ENCODE measurements at regions not wholly inside any gene's neighbourhood (a gene's known extent, or its start where the extent isn't known, plus 50 kb on each side); places are given as distances from the start of the nearest gene placed in this dataset.

GRCh38 chr14:50041980-50042379 is 74.4 kb downstream of the VCPKMT start:
- H3K4me1 Mint-ChIP-seq (ENCODE audit: low read depth): peaks cover 86% of the 10 kb centered on the region
- no peak overlapping the region for H3K4me3 Mint-ChIP-seq
- no peak overlapping the region for H3K27ac Mint-ChIP-seq
- DNase-seq (no peak), ATAC-seq (replicated peaks in 1 of 2) (no peak)
- H3K27me3 Mint-ChIP-seq (ENCODE audit: low read depth): no peaks in the 10 kb centered on the region
- H3K9me3 Mint-ChIP-seq: peaks cover 2 to 6% of the 10 kb centered on the region in 2 donors
- H3K36me3 Mint-ChIP-seq (ENCODE audit: insufficient read depth in 2 of 2): peaks cover 20 to 31% of the 10 kb centered on the region in 2 donors

- Mint-ChIP-seq H3K27me3 (ENCODE audit: low read depth) (no peaks in the 10 kb centered on the region), H3K27ac (peak overlapping the region; percentile 80), H3K4me1 (ENCODE audit: low read depth) (peaks cover 76% of the 10 kb centered on the region), H3K9me3 (peaks cover 0 to 6% of the 10 kb centered on the region in 2 donors), H3K36me3 (ENCODE audit: insufficient read depth in 2 of 2) (peaks cover 17% of the 10 kb centered on the region in 2 donors), H3K4me3 (peak overlapping the region; percentile 57 to 67)
- ATAC-seq (replicated peaks in 1 of 2): no peak
- DNase-seq: no peak
These were observed 72.2 kb downstream of the VCPKMT start for GRCh38 chr14:50044042-50044651.

- Mint-ChIP-seq H3K27me3 (ENCODE audit: low read depth) (no peaks in the 10 kb centered on the region), H3K9me3 (peaks cover 0 to 6% of the 10 kb centered on the region in 2 donors), H3K27ac (peak overlapping the region; percentile 93), H3K36me3 (ENCODE audit: insufficient read depth in 2 of 2) (peaks cover 14 to 18% of the 10 kb centered on the region in 2 donors), H3K4me1 (ENCODE audit: low read depth) (peaks cover 70% of the 10 kb centered on the region), H3K4me3 (peak overlapping the region; percentile 61 to 72)
- ATAC-seq (replicated peaks in 1 of 2): peak; percentile 82 to 84
- DNase-seq: peak; percentile 80 to 85
These were observed 71.2 kb downstream of the VCPKMT start for GRCh38 chr14:50045039-50045711.

- H3K9me3 Mint-ChIP-seq: peaks cover 0 to 6% of the 10 kb centered on the region in 2 donors
- ATAC-seq (replicated peaks in 1 of 2) (no peak), DNase-seq (no peak)
- peak overlapping the region; percentile 61 to 72 for H3K4me3 Mint-ChIP-seq
- peaks cover 63% of the 10 kb centered on the region for H3K4me1 Mint-ChIP-seq (ENCODE audit: low read depth)
- peak overlapping the region; percentile 93 for H3K27ac Mint-ChIP-seq
- H3K36me3 Mint-ChIP-seq (ENCODE audit: insufficient read depth in 2 of 2): peaks cover 14 to 15% of the 10 kb centered on the region in 2 donors
- H3K27me3 Mint-ChIP-seq (ENCODE audit: low read depth): no peaks in the 10 kb centered on the region
These were observed 70.5 kb downstream of the VCPKMT start for GRCh38 chr14:50045837-50046236.

GRCh38 chr14:50047274-50047676 is 69.1 kb downstream of the VCPKMT start:
- H3K4me1 Mint-ChIP-seq (ENCODE audit: low read depth): peaks cover 49% of the 10 kb centered on the region
- H3K27me3 Mint-ChIP-seq (ENCODE audit: low read depth): no peaks in the 10 kb centered on the region

GRCh38 chr14:50049093-50049492 is 67.3 kb downstream of the VCPKMT start:
- ATAC-seq (replicated peaks in 1 of 2) (no peak), DNase-seq (no peak)
- H3K27me3 Mint-ChIP-seq (ENCODE audit: low read depth): no peaks in the 10 kb centered on the region
- H3K9me3 Mint-ChIP-seq: peaks cover 0 to 6% of the 10 kb centered on the region in 2 donors
- H3K4me1 Mint-ChIP-seq (ENCODE audit: low read depth): peaks cover 43% of the 10 kb centered on the region
- no peak overlapping the region for H3K27ac Mint-ChIP-seq
- H3K36me3 Mint-ChIP-seq (ENCODE audit: insufficient read depth in 2 of 2): peaks cover 12 to 14% of the 10 kb centered on the region in 2 donors
- no peak overlapping the region for H3K4me3 Mint-ChIP-seq

More at GRCh38 chr14:50047274-50047676, 69.1 kb downstream of the VCPKMT start:
- Mint-ChIP-seq H3K4me3 (no peak overlapping the region), H3K36me3 (ENCODE audit: insufficient read depth in 2 of 2) (peaks cover 12 to 14% of the 10 kb centered on the region in 2 donors), H3K27ac (no peak overlapping the region), H3K9me3 (peaks cover 0 to 6% of the 10 kb centered on the region in 2 donors)
- ATAC-seq (replicated peaks in 1 of 2) (no peak), DNase-seq (no peak)

- peaks cover 0 to 6% of the 10 kb centered on the region in 2 donors for H3K9me3 Mint-ChIP-seq
- DNase-seq (no peak), ATAC-seq (replicated peaks in 1 of 2) (no peak)
- no peaks in the 10 kb centered on the region for H3K27me3 Mint-ChIP-seq (ENCODE audit: low read depth)
- no peak overlapping the region for H3K4me3 Mint-ChIP-seq
- H3K4me1 Mint-ChIP-seq (ENCODE audit: low read depth): peaks cover 35% of the 10 kb centered on the region
- peaks cover 12 to 14% of the 10 kb centered on the region in 2 donors for H3K36me3 Mint-ChIP-seq (ENCODE audit: insufficient read depth in 2 of 2)
- no peak overlapping the region for H3K27ac Mint-ChIP-seq
These were observed 66.4 kb downstream of the VCPKMT start for GRCh38 chr14:50049703-50050570.

GRCh38 chr14:50051106-50051505 is 65.3 kb downstream of the VCPKMT start:
- H3K4me1 Mint-ChIP-seq (ENCODE audit: low read depth): peaks cover 26% of the 10 kb centered on the region
- H3K4me3 Mint-ChIP-seq: no peak overlapping the region
- no peak overlapping the region for H3K27ac Mint-ChIP-seq
- DNase-seq (no peak), ATAC-seq (replicated peaks in 1 of 2) (no peak)
- peaks cover 3 to 4% of the 10 kb centered on the region in 2 donors for H3K36me3 Mint-ChIP-seq (ENCODE audit: insufficient read depth in 2 of 2)
- H3K9me3 Mint-ChIP-seq: no peaks in the 10 kb centered on the region
- H3K27me3 Mint-ChIP-seq (ENCODE audit: low read depth): no peaks in the 10 kb centered on the region

- Mint-ChIP-seq H3K4me1 (ENCODE audit: low read depth) (peaks cover 23% of the 10 kb centered on the region), H3K9me3 (no peaks in the 10 kb centered on the region), H3K27ac (no peak overlapping the region), H3K36me3 (ENCODE audit: insufficient read depth in 2 of 2) (peaks cover under 1 to 3% of the 10 kb centered on the region in 2 donors), H3K4me3 (no peak overlapping the region), H3K27me3 (ENCODE audit: low read depth) (no peaks in the 10 kb centered on the region)
- ATAC-seq (replicated peaks in 1 of 2): no peak
- no peak for DNase-seq
These were observed 64.7 kb downstream of the VCPKMT start for GRCh38 chr14:50051706-50052105.

GRCh38 chr14:50052517-50052916 is 63.9 kb downstream of the VCPKMT start:
- Mint-ChIP-seq H3K4me1 (ENCODE audit: low read depth) (peaks cover 18% of the 10 kb centered on the region), H3K4me3 (no peak overlapping the region), H3K9me3 (no peaks in the 10 kb centered on the region), H3K27me3 (ENCODE audit: low read depth) (no peaks in the 10 kb centered on the region), H3K36me3 (ENCODE audit: insufficient read depth in 2 of 2) (peaks cover 0 to 3% of the 10 kb centered on the region in 2 donors), H3K27ac (no peak overlapping the region)
- DNase-seq (no peak), ATAC-seq (replicated peaks in 1 of 2) (no peak)

GRCh38 chr14:50053935-50054334 is 62.4 kb downstream of the VCPKMT start:
- no peaks in the 10 kb centered on the region for H3K27me3 Mint-ChIP-seq (ENCODE audit: low read depth)
- H3K4me3 Mint-ChIP-seq: no peak overlapping the region
- peaks cover 0 to 2% of the 10 kb centered on the region in 2 donors for H3K36me3 Mint-ChIP-seq (ENCODE audit: insufficient read depth in 2 of 2)
- no peaks in the 10 kb centered on the region for H3K9me3 Mint-ChIP-seq
- ATAC-seq (replicated peaks in 1 of 2): no peak
- H3K4me1 Mint-ChIP-seq (ENCODE audit: low read depth): peaks cover 25% of the 10 kb centered on the region
- DNase-seq: no peak
- no peak overlapping the region for H3K27ac Mint-ChIP-seq

GRCh38 chr14:50055461-50056228 is 60.7 kb downstream of the VCPKMT start:
- no peak for ATAC-seq (replicated peaks in 1 of 2)
- DNase-seq: no peak
- no peaks in the 10 kb centered on the region for H3K27me3 Mint-ChIP-seq (ENCODE audit: low read depth)
- H3K36me3 Mint-ChIP-seq (ENCODE audit: insufficient read depth in 2 of 2): peaks cover 0 to 2% of the 10 kb centered on the region in 2 donors
- H3K27ac Mint-ChIP-seq: no peak overlapping the region
- no peak overlapping the region for H3K4me3 Mint-ChIP-seq
- peaks cover 37% of the 10 kb centered on the region for H3K4me1 Mint-ChIP-seq (ENCODE audit: low read depth)
- H3K9me3 Mint-ChIP-seq: no peaks in the 10 kb centered on the region

All from activated T-cell treated with anti-CD3 and anti-CD28 coated beads, Interleukin-2, amount 50 U/mL, for 72 hours (primary cell).